GM12875 (cell line): ENCODE measurements at regions not wholly inside any gene's neighbourhood (a gene's known extent, or its start where the extent isn't known, plus 50 kb on each side); places are given as distances from the start of the nearest gene placed in this dataset.

Experiments used
- H3K4me3 ChIP-seq: one replicate; pipeline ENCODE4 v1.5.1; 2011; ENCODE audit warnings: low read depth, low read length, control low read depth
- CTCF ChIP-seq: IDR thresholded peaks from 2 replicates; pipeline ENCODE4 v1.5.1; 2011; ENCODE audit warnings: low read depth, mild to moderate bottlenecking, control low read depth, inconsistent platforms, low read length, moderate library complexity, borderline replicate concordance; ENCODE audit not compliant: insufficient read depth

- TF ChIP-seq CTCF, result no peak
- no peak overlapping the region for H3K4me3 ChIP-seq
Observed at GRCh38 chr4:79466621-79467020, 58.6 kb upstream of the GK2 start.
